Adrenal gland (tissue), 5 donors: ENCODE measurements at regions not wholly inside any gene's neighbourhood (a gene's known extent, or its start where the extent isn't known, plus 50 kb on each side); places are given as distances from the start of the nearest gene placed in this dataset.

Experiments
- POLR2A ChIP-seq, 2 donors: fragments of 450-650 bp; IDR thresholded peaks; one replicate each; pipeline ENCODE4 v1.6.1; 2017; ENCODE audit warnings: antibody characterized with exemption in 2 of 2, mild to moderate bottlenecking in 2 of 2, moderate library complexity in 1 of 2
- TF ChIP-seq, protein P1 (sequence below), 6 experiments: fragments of 450-650 bp in 4 of 6; fragments of 200-600 bp in 2 of 6; sonication (generic) in 1 of 6; IDR thresholded peaks; 1 replicate in 5 of 6; 2 replicates in 1 of 6; pipeline versions ENCODE4 v1.5.1 to v1.8.0; 2016 to 2021; ENCODE audit warnings: antibody characterized with exemption in 6 of 6, mild to moderate bottlenecking in 2 of 6, moderate library complexity in 1 of 6
- donor health status: DM: no; HTN: no; CAD: no.

DNA sequence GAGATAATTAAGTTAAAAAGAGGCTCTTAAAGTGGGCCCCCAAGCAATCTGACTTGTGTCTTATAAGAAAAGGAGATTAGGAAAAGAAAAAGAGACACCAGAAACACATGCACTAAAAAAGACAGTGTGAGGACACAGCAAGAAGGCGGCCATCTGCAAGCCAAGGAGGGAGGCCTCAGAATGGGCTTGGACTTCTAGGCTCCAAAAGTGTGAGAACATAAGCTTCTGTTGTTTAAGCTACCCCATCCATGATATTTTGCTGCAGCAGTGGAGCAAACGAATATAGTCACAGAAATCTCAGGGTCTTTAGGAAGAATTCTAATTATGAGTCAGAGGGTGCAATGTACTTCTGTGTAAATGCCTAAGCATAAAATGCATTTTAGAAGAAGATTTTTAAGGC lies 399.3 kb upstream of the MMADHC start:
- TF ChIP-seq, protein P1, sequence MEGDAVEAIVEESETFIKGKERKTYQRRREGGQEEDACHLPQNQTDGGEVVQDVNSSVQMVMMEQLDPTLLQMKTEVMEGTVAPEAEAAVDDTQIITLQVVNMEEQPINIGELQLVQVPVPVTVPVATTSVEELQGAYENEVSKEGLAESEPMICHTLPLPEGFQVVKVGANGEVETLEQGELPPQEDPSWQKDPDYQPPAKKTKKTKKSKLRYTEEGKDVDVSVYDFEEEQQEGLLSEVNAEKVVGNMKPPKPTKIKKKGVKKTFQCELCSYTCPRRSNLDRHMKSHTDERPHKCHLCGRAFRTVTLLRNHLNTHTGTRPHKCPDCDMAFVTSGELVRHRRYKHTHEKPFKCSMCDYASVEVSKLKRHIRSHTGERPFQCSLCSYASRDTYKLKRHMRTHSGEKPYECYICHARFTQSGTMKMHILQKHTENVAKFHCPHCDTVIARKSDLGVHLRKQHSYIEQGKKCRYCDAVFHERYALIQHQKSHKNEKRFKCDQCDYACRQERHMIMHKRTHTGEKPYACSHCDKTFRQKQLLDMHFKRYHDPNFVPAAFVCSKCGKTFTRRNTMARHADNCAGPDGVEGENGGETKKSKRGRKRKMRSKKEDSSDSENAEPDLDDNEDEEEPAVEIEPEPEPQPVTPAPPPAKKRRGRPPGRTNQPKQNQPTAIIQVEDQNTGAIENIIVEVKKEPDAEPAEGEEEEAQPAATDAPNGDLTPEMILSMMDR (IDR thresholded peaks at IDR 0.05): no peak
- TF ChIP-seq POLR2A (IDR thresholded peaks at IDR 0.05): no peak
